CD4-positive, alpha-beta T cell (primary cell): ENCODE measurements at regions not wholly inside any gene's neighbourhood (a gene's known extent, or its start where the extent isn't known, plus 50 kb on each side); places are given as distances from the start of the nearest gene placed in this dataset.

Source experiments
- ATAC-seq: fragments of 200-7000 bp; cut with Tn5 transposase; one replicate; pipeline ENCODE4 v1.10.0; 2022; ENCODE audit warnings: mild to moderate bottlenecking; ENCODE audit not compliant: poor library complexity
- CTCF ChIA-PET: fragments of 350-600 bp; sonication (Branson Sonifier 250); formaldehyde crosslinking; loops from one replicate; lab custom pipeline; 2021; ENCODE audit warnings: antibody characterized with exemption, inconsistent platforms; lab: Charles Lee
- POLR2A ChIA-PET: fragments of 350-600 bp; sonication (Branson Sonifier 250); formaldehyde crosslinking; loops from one replicate; lab custom pipeline; 2021; ENCODE audit warnings: antibody characterized with exemption, inconsistent platforms; lab: Charles Lee
- DNase-seq, 14 experiments: peaks; one replicate each; pipeline ENCODE4 v3.0.0-alpha.2; 2013 to 2020; ENCODE audit warnings: mixed read lengths in 2 of 14
- H3K27ac ChIP-seq, 2 donors: one replicate each; pipeline versions ENCODE4 v1.5.1 to v1.7.0; 2013; ENCODE audit warnings: low read length in 2 of 2, low read depth in 1 of 2, mild to moderate bottlenecking in 1 of 2
- H3K27me3 ChIP-seq, 2 experiments: 1 replicate in 1 of 2; 2 replicates in 1 of 2; pipeline versions ENCODE4 v1.6.1 to v1.7.0; 2013; ENCODE audit warnings: low read length in 2 of 2, control low read depth in 1 of 2, mild to moderate bottlenecking in 1 of 2, moderate library complexity in 1 of 2; ENCODE audit not compliant: insufficient read depth in 2 of 2, control insufficient read depth in 1 of 2
- H3K36me3 ChIP-seq: one replicate; pipeline ENCODE4 v1.6.1; 2013; ENCODE audit warnings: low read length, control low read depth; ENCODE audit not compliant: insufficient read depth
- H3K4me1 ChIP-seq: one replicate; pipeline ENCODE4 v1.6.1; 2013; ENCODE audit warnings: low read length, control low read depth; ENCODE audit not compliant: insufficient read depth
- H3K4me3 ChIP-seq: one replicate; pipeline ENCODE4 v1.5.1; 2013; ENCODE audit warnings: mild to moderate bottlenecking, low read length, moderate library complexity
- H3K9me3 ChIP-seq, 2 experiments: 1 replicate in 1 of 2; 2 replicates in 1 of 2; pipeline versions ENCODE4 v1.6.1 to v1.7.0; 2013; ENCODE audit warnings: low read length in 2 of 2, mild to moderate bottlenecking in 2 of 2, control low read depth in 1 of 2, moderate library complexity in 1 of 2; ENCODE audit not compliant: control insufficient read depth in 1 of 2, insufficient read depth in 1 of 2
- H3K27ac Mint-ChIP-seq: one replicate; pipeline ENCODE4 v1.8.0; 2020; ENCODE audit warnings: mixed read lengths
- H3K27me3 Mint-ChIP-seq: one replicate; pipeline ENCODE4 v1.8.0; 2021; ENCODE audit warnings: mixed read lengths
- H3K36me3 Mint-ChIP-seq: one replicate; pipeline ENCODE4 v1.8.0; 2021; ENCODE audit warnings: low read depth, mixed read lengths
- H3K4me1 Mint-ChIP-seq: one replicate; pipeline ENCODE4 v1.8.0; 2021; ENCODE audit warnings: low read depth, mixed read lengths
- H3K4me3 Mint-ChIP-seq: one replicate; pipeline ENCODE4 v1.8.0; 2020; ENCODE audit warnings: mild to moderate bottlenecking, mixed read lengths
- H3K9me3 Mint-ChIP-seq: one replicate; pipeline ENCODE4 v1.8.0; 2020; ENCODE audit warnings: mixed read lengths
- CTCF ChIP-seq: fragments of 200-600 bp; IDR thresholded peaks from one replicate; pipeline ENCODE4 v1.8.0; 2022; ENCODE audit warnings: antibody characterized with exemption, mild to moderate bottlenecking
- intact Hi-C, 2 experiments: fragments of 100-400 bp; cut with DNase I in 1 of 2; cut with micrococcal nuclease in 1 of 2; formaldehyde crosslinking; loops; one replicate each; pipeline versions ENCODE4 v1.15.1 to v1.9.0; 2023 to 2025; cut with DNase I, micrococcal nuclease

GRCh38 chr3:182487611-182488010, 305.7 kb upstream of the ATP11B start:
- H3K27ac Mint-ChIP-seq = no peak overlapping the region
- Histone ChIP-seq H3K4me1 (no peaks in the 10 kb centered on the region), H3K9me3 (no peaks in the 10 kb centered on the region), H3K4me3 (no peak overlapping the region), H3K27me3 (no peaks in the 10 kb centered on the region), H3K27ac (no peak overlapping the region), H3K36me3 (no peaks in the 10 kb centered on the region)
- intact Hi-C loops = no loop called here
- H3K36me3 Mint-ChIP-seq = no peaks in the 10 kb centered on the region
- no peak for TF ChIP-seq CTCF
- H3K27me3 Mint-ChIP-seq = no peaks in the 10 kb centered on the region
- ChIA-PET POLR2A (no interaction called here), CTCF (no interaction called here)
- H3K9me3 Mint-ChIP-seq = no peaks in the 10 kb centered on the region
- ATAC-seq = no peak
- no peak overlapping the region for H3K4me3 Mint-ChIP-seq
- H3K4me1 Mint-ChIP-seq = no peaks in the 10 kb centered on the region
- DNase-seq = no peak

GRCh38 chr3:182490596-182491491, 302.5 kb upstream of the ATP11B start:
- no peaks in the 10 kb centered on the region for H3K9me3 Mint-ChIP-seq
- H3K27ac ChIP-seq = no peak overlapping the region
- no peaks in the 10 kb centered on the region for H3K9me3 ChIP-seq
- H3K4me3 Mint-ChIP-seq = no peak overlapping the region
- DNase-seq (no peak), ATAC-seq (no peak)
- no peak overlapping the region for H3K27ac Mint-ChIP-seq
- H3K36me3 ChIP-seq = no peaks in the 10 kb centered on the region
- H3K4me1 ChIP-seq = no peaks in the 10 kb centered on the region
- H3K36me3 Mint-ChIP-seq = no peaks in the 10 kb centered on the region
- intact Hi-C loops = no loop called here
- POLR2A ChIA-PET = no interaction called here
- no peaks in the 10 kb centered on the region for H3K27me3 Mint-ChIP-seq
- H3K4me3 ChIP-seq = no peak overlapping the region
- H3K27me3 ChIP-seq = no peaks in the 10 kb centered on the region
- no peak for TF ChIP-seq CTCF
- H3K4me1 Mint-ChIP-seq = no peaks in the 10 kb centered on the region
- CTCF ChIA-PET = no interaction called here

GRCh38 chr3:182491577-182491976, 301.7 kb upstream of the ATP11B start:
- Histone ChIP-seq H3K36me3 (no peaks in the 10 kb centered on the region), H3K4me3 (no peak overlapping the region), H3K4me1 (no peaks in the 10 kb centered on the region), H3K27me3 (no peaks in the 10 kb centered on the region), H3K27ac (no peak overlapping the region), H3K9me3 (no peaks in the 10 kb centered on the region)
- Mint-ChIP-seq H3K4me3 (no peak overlapping the region), H3K4me1 (no peaks in the 10 kb centered on the region), H3K27ac (no peak overlapping the region), H3K36me3 (no peaks in the 10 kb centered on the region), H3K27me3 (no peaks in the 10 kb centered on the region), H3K9me3 (no peaks in the 10 kb centered on the region)
- DNase-seq = no peak
- ChIA-PET POLR2A (no interaction called here), CTCF (no interaction called here)
- intact Hi-C loops = no loop called here
- TF ChIP-seq CTCF = no peak
- ATAC-seq = no peak
